Ishikawa (cell line): ENCODE measurements at regions not wholly inside any gene's neighbourhood (a gene's known extent, or its start where the extent isn't known, plus 50 kb on each side); places are given as distances from the start of the nearest gene placed in this dataset.

Experiments
- EGR1 ChIP-seq: IDR thresholded peaks from 2 replicates; pipeline ENCODE4 v1.6.1; 2012
- MAX ChIP-seq: IDR thresholded peaks from 2 replicates; pipeline ENCODE4 v1.6.1; 2012
- RAD21 ChIP-seq: IDR thresholded peaks from 2 replicates; pipeline ENCODE4 v1.6.1; 2012; ENCODE audit warnings: low read depth
- YY1 ChIP-seq: IDR thresholded peaks from 2 replicates; pipeline ENCODE4 v1.6.1; 2012; ENCODE audit warnings: low read depth
- ZBTB7A ChIP-seq: IDR thresholded peaks from 2 replicates; pipeline ENCODE4 v1.6.1; 2012; ENCODE audit warnings: low read depth

- TF ChIP-seq ZBTB7A = no peak
- no peak for TF ChIP-seq RAD21
- TF ChIP-seq EGR1 = no peak
- TF ChIP-seq MAX = no peak
- no peak for TF ChIP-seq YY1
Measured at GRCh38 chr11:24422376-24422775, 74.5 kb upstream of the LUZP2 start.
